Panc1 (cell line): ENCODE measurements at regions not wholly inside any gene's neighbourhood (a gene's known extent, or its start where the extent isn't known, plus 50 kb on each side); places are given as distances from the start of the nearest gene placed in this dataset.

Source experiments
- ATAC-seq: fragments of 200-7000 bp; cut with Tn5 transposase; 2 replicates; pipeline ENCODE4 v1.9.1; 2020; ENCODE audit warnings: mild to moderate bottlenecking, moderate library complexity
- BruUV-seq: library from RNA; stranded (reverse); fragments of 400-500 nt; replicated peaks from 2 replicates; lab custom pipeline; 2021; lab: Mats Ljungman, UMichigan
- CTCF ChIA-PET: fragments of 300-600 bp; sonication (Branson Sonifier 250); formaldehyde crosslinking; loops from one replicate; lab custom pipeline; 2022; ENCODE audit warnings: antibody characterized with exemption; lab: Charles Lee
- POLR2A ChIA-PET: fragments of 300-600 bp; sonication (Branson Sonifier 250); formaldehyde crosslinking; loops from one replicate; lab custom pipeline; 2022; ENCODE audit warnings: antibody characterized with exemption; lab: Charles Lee
- DNase-seq: peaks from one replicate; pipeline ENCODE4 v3.0.0-alpha.2; 2010; ENCODE audit warnings: low read depth, low spot score
- H3K27ac ChIP-seq: 2 replicates; pipeline ENCODE4 v1.5.1; 2011; ENCODE audit warnings: mild to moderate bottlenecking, low read length, inconsistent platforms
- H3K27me3 ChIP-seq: fragments of 200-500 bp; sonication (Bioruptor generic); 2 replicates; pipeline ENCODE4 v1.6.0; 2014; ENCODE audit warnings: low read length, inconsistent platforms; ENCODE audit not compliant: control insufficient read depth, insufficient read depth
- H3K36me3 ChIP-seq: fragments of 200-500 bp; sonication (Bioruptor generic); 2 replicates; pipeline ENCODE4 v1.5.1; 2014; ENCODE audit warnings: inconsistent platforms, mild to moderate bottlenecking, low read length, moderate library complexity; ENCODE audit not compliant: control insufficient read depth, insufficient read depth
- H3K4me1 ChIP-seq: 2 replicates; pipeline ENCODE4 v1.5.1; 2011; ENCODE audit warnings: inconsistent platforms, mild to moderate bottlenecking, low read length, moderate library complexity; ENCODE audit not compliant: control insufficient read depth, insufficient read depth
- H3K4me3 ChIP-seq, 2 experiments: 2 replicates each; pipeline ENCODE4 v1.5.1; 2011 to 2012; ENCODE audit warnings: low read depth in 2 of 2, low read length in 2 of 2, mild to moderate bottlenecking in 2 of 2, inconsistent platforms in 1 of 2, moderate library complexity in 1 of 2
- H3K9me3 ChIP-seq: fragments of 200-500 bp; sonication (Bioruptor generic); 2 replicates; pipeline ENCODE4 v1.5.1; 2014; ENCODE audit warnings: low read depth, mild to moderate bottlenecking, inconsistent platforms, low read length, moderate library complexity; ENCODE audit not compliant: control insufficient read depth, insufficient read depth
- SIN3A ChIP-seq: IDR thresholded peaks from 2 replicates; pipeline ENCODE4 v1.6.1; 2012; ENCODE audit warnings: low read depth, mild to moderate bottlenecking, low read length, moderate library complexity, borderline replicate concordance; ENCODE audit not compliant: insufficient read depth
- TCF7L2 ChIP-seq: IDR thresholded peaks from 2 replicates; pipeline ENCODE4 v1.6.1; 2011; ENCODE audit warnings: mild to moderate bottlenecking, low read depth, low read length, inconsistent platforms
- in situ Hi-C: cut with HindIII; loops from 2 replicates; pipeline ENCODE4 v1.10.0; 2016; ENCODE audit warnings: low sequenced_read_pairs, low pct_unique_long_range_greater_than_20kb
- intact Hi-C: fragments of 100-400 bp; cut with micrococcal nuclease; formaldehyde crosslinking; loops from one replicate; pipeline ENCODE4 v1.10.0; 2022; ENCODE audit not compliant: unreplicated experiment
- TF ChIP-seq, protein P1 (sequence below), 2 experiments: IDR thresholded peaks; 2 replicates each; pipeline ENCODE4 v1.6.1; 2011 to 2012; ENCODE audit warnings: low read depth in 2 of 2, control low read depth in 1 of 2, low read length in 1 of 2, mild to moderate bottlenecking in 1 of 2, moderate library complexity in 1 of 2; ENCODE audit not compliant: insufficient read depth in 1 of 2
- TF ChIP-seq, protein P2 (sequence below): fragments of 450-650 bp; IDR thresholded peaks from 2 replicates; pipeline ENCODE4 v1.5.1; 2017; ENCODE audit warnings: mild to moderate bottlenecking

DNA sequence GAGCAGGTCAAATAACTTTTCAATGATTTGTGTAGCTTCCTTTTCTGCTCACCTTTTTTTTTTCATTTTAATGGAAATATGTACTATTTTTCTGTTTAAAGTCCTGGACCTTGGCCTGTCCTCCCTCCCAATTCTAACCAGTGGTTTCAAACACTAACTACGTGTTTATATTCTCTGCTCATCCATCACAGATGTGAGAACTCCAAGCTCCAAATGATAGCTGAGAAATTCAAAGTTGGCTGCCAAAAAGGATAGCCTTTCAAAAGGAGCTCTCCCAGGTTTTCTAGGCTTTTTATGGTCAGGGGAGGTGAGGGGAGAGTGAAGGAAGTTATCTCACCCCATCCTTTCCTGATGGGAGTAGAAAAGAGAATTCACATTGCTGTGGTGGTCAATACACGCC is 486.0 kb upstream of the TBX3 start:
- H3K27ac ChIP-seq, result no peak overlapping the region
- H3K9me3 ChIP-seq, result no peaks in the 10 kb centered on the region
- intact Hi-C loops, result no loop called here
- in situ Hi-C loops, result no loop called here
- no peak for DNase-seq
- no peaks in the 10 kb centered on the region; the same call in 1 of the 2 replicates for H3K27me3 ChIP-seq
- no peak overlapping the region for H3K4me3 ChIP-seq
- H3K4me1 ChIP-seq, result no peaks in the 10 kb centered on the region
- ChIA-PET CTCF (no interaction called here), POLR2A (interaction anchor here (0.6 kb wide), 1 partner anchor 219 kb away, joined by 3 read pairs; no protein-coding TSS in a partner anchor)
- BruUV-seq, result no TSS peak
- TF ChIP-seq, protein P1, sequence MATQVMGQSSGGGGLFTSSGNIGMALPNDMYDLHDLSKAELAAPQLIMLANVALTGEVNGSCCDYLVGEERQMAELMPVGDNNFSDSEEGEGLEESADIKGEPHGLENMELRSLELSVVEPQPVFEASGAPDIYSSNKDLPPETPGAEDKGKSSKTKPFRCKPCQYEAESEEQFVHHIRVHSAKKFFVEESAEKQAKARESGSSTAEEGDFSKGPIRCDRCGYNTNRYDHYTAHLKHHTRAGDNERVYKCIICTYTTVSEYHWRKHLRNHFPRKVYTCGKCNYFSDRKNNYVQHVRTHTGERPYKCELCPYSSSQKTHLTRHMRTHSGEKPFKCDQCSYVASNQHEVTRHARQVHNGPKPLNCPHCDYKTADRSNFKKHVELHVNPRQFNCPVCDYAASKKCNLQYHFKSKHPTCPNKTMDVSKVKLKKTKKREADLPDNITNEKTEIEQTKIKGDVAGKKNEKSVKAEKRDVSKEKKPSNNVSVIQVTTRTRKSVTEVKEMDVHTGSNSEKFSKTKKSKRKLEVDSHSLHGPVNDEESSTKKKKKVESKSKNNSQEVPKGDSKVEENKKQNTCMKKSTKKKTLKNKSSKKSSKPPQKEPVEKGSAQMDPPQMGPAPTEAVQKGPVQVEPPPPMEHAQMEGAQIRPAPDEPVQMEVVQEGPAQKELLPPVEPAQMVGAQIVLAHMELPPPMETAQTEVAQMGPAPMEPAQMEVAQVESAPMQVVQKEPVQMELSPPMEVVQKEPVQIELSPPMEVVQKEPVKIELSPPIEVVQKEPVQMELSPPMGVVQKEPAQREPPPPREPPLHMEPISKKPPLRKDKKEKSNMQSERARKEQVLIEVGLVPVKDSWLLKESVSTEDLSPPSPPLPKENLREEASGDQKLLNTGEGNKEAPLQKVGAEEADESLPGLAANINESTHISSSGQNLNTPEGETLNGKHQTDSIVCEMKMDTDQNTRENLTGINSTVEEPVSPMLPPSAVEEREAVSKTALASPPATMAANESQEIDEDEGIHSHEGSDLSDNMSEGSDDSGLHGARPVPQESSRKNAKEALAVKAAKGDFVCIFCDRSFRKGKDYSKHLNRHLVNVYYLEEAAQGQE (IDR thresholded peaks at IDR 0.05; ENCODE audit: insufficient read depth in 1 of 2, low read depth in 2 of 2, low read length in 1 of 2), result no peak
- TF ChIP-seq TCF7L2 (no peak), SIN3A (no peak)
- no peaks in the 10 kb centered on the region for H3K36me3 ChIP-seq
- ATAC-seq, result no peak

DNA sequence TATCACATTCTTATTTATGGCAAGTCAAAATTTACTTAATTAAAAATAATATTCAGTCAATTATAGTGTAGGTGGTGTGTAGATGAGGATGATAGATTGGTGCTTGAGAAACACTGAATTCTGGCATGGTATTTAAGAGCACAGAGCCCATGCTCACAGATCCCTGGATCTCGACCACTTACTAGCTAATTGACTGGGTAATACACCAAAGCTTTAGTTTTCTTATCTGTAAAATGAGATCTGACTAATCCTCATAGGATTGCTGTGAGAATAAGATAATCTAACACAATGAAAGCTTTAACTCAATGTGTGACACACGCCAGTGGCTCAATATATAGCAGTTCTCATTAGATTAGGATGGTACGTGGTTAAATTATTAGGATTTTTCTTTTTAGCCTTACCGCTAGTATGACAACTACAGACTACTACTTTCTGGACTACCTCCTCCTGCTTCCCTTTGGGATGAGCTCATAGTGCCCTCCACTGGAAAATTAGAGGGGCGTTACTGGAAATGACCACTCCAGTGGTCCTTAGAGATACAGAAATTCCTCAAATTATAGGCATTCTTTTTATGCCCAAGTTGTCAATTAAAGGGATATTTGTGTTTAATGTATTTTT is 482.8 kb upstream of the TBX3 start:
- no peak for DNase-seq

More for the DNA sequence above, 482.8 kb upstream of the TBX3 start:
- POLR2A ChIA-PET, result interaction anchor here (0.6 kb wide), 1 partner anchor 483 kb away, joined by 9 read pairs; the partner anchor contains the start of gene TBX3
- BruUV-seq, result no TSS peak
- no peaks in the 10 kb centered on the region; the same call in 1 of the 2 replicates for H3K27me3 ChIP-seq
- no peak overlapping the region for H3K27ac ChIP-seq
- no peaks in the 10 kb centered on the region for H3K9me3 ChIP-seq
- CTCF ChIA-PET, result no interaction called here
- in situ Hi-C loops, result no loop called here
- intact Hi-C loops, result no loop called here
- no peaks in the 10 kb centered on the region for H3K4me1 ChIP-seq
- H3K36me3 ChIP-seq, result no peaks in the 10 kb centered on the region
- H3K4me3 ChIP-seq, result no peak overlapping the region
- TF ChIP-seq, protein P2, sequence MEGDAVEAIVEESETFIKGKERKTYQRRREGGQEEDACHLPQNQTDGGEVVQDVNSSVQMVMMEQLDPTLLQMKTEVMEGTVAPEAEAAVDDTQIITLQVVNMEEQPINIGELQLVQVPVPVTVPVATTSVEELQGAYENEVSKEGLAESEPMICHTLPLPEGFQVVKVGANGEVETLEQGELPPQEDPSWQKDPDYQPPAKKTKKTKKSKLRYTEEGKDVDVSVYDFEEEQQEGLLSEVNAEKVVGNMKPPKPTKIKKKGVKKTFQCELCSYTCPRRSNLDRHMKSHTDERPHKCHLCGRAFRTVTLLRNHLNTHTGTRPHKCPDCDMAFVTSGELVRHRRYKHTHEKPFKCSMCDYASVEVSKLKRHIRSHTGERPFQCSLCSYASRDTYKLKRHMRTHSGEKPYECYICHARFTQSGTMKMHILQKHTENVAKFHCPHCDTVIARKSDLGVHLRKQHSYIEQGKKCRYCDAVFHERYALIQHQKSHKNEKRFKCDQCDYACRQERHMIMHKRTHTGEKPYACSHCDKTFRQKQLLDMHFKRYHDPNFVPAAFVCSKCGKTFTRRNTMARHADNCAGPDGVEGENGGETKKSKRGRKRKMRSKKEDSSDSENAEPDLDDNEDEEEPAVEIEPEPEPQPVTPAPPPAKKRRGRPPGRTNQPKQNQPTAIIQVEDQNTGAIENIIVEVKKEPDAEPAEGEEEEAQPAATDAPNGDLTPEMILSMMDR, result peak; percentile 8; the same call in 1 of the 2 replicates
- TF ChIP-seq, protein P1 (IDR thresholded peaks at IDR 0.05; ENCODE audit: insufficient read depth in 1 of 2, low read depth in 2 of 2, low read length in 1 of 2), result no peak
- ATAC-seq, result no peak
